NOMO-1 treated with DMSO at 0.1 percent for 48 hours (cell line): ENCODE measurements at regions not wholly inside any gene's neighbourhood (a gene's known extent, or its start where the extent isn't known, plus 50 kb on each side); places are given as distances from the start of the nearest gene placed in this dataset.

Source experiments
- DNase-seq: peaks from one replicate; lab custom pipeline; 2025; ENCODE audit not compliant: unreplicated experiment; lab: John Stamatoyannopoulos, UW

DNA sequence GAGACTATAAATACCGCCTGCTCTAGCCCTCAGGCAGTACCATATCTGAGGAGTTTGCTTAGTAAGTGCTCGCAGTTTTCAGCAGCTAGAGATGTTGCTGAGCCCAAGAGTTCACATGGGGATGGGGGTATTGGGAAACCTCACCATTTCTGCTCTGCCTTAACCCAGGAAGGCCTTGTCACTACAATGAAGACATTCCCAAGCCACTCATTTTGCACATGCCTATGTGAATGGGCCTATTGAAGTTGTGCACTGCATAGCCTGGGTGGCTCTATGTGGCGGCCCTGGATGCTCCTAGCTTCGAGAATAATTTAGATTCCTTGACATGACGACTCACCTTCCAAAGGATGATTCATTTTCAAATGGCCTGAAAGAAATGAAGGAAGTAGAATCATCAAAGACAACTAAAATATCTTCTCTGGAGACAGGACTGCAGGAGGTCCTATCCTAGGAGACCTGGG, 163.4 kb downstream of the ADAMTS15 start:
- DNase-seq: no peak

DNA sequence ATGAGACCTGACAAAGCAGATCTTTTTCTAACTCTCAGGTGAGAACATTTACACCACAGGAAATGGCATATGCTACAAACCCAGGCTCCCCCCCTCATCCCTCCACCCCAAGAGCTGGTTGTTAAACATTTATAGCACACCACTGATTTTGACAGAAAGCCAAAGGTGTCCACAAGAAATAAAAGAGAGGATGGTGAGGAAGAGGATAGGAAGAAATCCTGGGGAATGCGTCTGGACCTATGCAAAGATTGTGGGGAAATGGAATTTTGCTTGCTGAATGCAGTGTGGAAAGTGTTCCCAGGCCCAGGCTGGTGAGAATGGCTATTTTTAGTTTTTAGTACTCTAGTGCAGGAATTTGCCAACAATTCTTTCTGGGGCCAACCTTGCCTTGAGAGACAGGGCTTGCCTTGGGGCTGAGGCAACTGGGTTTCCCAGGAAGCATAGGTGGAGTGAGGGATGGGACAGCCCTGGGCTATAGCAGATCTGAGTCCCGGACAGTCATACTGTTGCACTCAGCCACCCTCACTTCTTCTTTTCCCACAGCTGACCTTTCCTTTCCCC, 163.9 kb downstream of the ADAMTS15 start:
- no peak for DNase-seq

DNA sequence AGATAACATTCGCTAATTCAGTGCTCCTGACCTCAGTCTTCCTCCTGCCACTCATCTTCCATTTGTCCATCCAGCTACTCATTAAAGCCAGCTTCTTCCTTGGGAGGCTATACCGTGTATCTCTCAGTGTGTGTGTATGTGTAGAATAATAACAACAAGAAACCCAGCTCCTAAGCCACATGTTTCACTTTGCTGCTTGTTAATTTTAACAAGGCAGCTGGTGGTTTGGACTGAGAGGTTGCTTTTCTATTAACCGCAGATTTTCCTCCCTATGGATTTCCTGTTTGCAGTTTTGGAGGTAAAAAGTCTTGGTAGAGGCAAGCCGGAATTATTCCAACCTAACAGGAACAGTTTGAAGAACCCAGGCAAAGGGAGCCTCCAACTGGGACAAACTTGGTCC, 165.0 kb downstream of the ADAMTS15 start:
- no peak for DNase-seq

DNA sequence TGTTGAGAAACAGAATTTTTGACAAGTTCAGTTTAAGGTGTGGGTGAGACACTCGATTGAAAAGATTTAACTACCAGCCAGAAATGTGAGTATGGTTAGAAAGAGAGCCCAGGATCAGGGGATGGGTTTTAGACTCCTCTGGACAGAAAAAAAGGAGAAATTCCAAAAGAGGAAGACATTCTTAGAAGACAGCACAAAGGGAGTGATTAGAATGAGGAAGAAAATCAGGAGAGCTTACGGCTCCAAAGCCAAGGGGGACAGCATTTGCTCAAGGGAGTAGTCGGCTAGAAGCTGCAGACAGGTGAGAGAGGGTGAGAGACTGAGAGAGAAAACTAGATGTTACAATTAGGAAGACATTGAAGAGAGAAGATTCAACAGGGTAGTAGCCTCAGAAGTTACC, 166.1 kb downstream of the ADAMTS15 start:
- DNase-seq: no peak

DNA sequence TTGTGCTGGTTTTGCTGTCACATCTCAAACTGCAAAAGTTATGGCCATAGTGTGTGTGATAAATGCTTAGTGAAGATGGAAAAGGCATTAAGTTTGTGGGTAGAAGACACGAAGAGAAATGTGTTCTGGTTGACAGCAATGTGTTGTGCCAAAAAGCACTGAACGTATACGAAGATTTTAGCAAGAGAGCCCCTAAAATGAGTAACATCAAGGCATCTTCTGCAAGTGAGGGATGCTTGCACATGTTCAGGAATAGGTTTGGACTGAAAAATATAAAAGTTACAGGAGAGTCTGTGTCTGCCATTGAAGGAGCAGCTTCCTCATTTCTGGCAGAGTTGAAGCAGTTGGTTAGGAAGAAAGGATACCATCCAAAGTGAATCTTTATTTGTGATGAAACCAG, 167.1 kb downstream of the ADAMTS15 start:
- no peak for DNase-seq

DNA sequence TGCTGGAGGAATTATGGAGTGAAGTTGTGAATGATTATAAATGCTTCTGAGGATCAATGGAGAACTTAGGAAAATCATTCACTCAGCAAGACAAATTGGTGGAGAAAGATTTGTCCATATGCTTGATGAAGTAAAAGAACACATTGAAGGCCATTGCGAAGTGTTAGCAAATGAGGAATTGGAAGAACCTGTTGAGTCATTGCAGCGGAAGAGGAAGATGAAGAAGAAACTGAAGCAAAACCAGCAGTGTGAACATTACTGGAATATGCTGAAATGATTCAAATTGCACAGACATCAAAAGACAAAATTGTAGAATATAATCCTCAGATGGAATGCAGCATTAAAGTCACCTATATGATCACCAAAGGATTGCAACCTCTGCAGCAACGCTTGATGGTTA, 168.1 kb downstream of the ADAMTS15 start:
- peak; percentile 41 for DNase-seq

DNA sequence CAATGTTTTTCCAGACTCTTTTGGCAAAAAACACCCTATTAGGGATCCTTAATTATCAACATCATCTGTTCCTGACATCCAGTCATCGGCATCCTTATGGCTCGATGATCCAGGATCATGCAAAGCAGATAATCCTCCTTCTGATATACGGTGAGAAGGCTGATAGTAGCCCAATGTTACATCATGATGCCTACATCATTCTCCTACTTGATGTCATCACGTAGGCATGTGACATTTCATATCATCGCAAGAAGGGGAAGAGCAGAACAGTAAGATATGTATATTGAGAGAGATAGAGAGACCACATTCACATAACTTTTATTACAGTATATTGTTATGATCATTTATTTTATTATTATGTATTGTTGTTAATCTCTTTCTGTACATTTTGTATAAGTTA, 168.6 kb downstream of the ADAMTS15 start:
- no peak for DNase-seq

DNA sequence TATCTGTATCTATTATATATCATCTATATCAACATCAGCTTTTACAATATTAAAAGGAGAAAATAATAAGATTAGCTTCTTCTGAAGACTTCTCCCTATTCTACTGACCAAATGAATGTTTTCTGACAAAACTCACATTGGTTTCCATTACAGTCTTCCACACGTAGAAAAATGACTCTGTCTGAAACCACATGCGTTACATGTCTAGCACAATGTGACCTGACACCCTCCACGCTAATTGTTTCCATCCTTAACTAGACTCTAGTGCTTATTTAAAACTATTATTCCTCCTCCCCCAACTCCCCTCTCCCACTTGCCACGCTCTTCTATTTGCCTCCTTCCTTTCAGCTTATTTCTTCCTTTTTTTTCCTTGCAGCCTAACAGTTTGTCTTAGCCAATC, 172.1 kb downstream of the ADAMTS15 start:
- no peak for DNase-seq

DNA sequence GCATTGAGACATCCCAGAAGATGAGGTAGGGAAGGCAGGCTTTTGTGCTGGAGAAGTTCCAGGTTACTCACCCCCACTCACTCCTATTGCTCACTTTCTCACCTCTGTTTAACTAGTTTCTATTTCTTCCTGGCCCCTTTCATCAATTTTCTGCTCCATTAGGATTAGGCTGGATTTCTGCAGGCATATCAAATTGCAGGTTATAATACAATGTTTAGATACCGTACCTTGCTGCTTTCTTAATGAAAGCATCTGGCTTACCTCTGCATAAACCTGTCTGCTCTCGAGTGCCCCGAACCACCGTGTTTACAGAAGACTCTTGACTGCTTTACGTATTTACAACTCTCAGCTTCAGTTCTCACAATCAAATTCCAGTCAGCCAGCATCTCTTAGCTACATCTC, 173.7 kb downstream of the ADAMTS15 start:
- no peak for DNase-seq

DNA sequence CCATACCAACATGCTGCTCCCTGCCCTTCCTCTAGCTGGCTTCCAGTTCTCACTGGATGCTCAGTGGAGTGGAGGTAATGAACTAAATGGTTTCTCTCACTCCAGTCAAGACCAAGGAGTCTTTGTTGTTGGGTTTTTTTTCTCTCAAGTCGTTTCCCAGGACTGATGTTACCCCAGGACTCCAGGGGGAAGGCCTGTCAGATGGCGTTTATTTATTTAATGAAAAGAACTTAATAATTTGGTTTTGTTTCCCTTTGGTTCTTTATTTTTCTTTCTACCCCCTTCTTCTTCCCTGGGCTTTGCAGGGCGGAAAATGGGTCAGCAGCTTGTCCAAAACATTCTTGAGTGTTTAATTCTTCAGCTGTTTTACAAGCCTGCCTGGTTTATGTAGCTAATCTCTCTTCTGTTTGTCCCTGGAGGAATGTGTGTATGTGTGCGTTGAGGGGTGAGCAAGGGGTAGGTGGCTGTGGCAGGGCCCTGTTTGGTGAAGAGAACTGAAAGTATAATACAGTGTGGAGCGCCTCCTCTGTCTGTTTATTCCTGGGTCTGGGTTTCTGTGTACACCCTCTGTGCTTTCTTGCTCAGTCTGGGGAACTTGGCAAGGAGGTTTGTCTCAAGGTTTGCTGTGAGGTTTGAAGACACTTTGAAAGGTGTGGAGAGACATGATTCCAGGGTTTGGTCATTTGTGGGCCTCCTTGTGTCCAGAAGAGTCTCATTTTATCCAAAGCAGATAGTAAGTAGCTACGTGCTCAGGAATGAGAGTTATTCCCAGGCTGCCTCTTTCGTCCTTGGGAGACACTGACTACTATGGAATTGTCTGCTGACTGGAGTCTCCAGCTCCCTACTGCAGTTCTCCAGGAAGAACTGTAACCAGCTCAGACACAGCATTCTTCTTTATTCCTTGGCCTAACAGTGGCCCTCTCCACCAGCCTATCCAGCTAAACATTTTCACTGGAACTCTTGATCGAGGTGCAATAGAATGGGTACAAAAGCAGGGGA, 175.5 kb downstream of the ADAMTS15 start:
- no peak for DNase-seq

DNA sequence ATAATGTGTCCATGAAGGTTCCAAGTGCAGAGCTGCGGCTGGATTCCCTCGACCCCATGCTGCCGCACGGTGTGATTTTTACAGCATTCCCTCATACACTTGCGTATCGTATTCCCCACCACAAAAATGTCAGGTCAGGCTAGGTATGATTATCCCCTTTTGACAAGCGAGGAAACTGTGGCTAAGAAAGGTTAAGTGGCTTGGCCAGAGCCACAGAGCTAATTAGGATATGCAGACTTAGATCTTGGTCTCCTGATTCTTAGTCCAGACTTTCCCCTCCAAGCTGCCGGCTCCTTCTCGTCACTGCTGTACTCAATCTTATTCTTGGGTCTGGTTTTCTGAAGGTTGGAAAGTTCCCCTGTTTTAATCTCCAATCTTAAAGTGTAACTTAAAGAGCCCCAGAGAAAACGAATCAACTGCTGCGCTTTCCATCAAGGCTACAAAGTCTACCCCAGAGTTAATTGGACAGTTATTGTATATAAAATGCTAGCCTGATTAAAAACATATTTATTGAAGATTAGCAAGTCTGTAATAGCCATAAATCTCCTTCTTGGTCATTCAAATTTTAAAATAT, 176.6 kb downstream of the ADAMTS15 start:
- no peak for DNase-seq

DNA sequence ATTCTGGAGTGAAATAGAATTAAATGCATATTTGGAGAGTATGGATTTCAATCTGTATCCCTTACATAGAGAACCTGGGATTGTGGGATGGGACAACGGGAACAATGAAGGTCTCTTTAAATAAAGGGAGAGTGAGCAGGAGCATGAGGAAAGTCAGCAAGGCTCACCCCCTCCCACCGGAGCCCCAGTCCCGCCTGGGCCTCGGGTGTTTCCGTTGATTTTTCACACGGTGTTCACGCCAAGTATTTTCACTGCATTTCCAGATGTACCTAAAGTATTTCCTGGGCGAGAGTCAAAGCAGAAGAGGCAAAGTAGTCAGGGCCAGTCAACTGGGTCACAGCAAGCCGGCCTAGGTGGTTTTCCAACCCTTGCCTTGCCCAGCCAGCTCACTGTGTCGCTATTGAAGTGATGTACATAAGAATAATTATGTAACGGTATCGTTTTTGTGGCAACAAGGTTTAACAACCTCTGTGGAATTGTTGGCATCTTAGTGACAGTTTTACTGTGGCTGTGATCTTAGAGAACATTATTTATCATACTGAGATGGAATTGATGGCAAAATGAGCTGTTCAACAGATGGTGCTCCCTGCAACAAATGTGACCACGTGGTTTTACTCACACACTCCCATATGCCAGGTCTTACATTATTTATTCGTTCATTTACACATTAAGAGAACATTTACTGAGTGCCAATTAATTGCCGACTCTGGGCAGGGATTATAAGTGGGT, 177.3 kb downstream of the ADAMTS15 start:
- no peak for DNase-seq

DNA sequence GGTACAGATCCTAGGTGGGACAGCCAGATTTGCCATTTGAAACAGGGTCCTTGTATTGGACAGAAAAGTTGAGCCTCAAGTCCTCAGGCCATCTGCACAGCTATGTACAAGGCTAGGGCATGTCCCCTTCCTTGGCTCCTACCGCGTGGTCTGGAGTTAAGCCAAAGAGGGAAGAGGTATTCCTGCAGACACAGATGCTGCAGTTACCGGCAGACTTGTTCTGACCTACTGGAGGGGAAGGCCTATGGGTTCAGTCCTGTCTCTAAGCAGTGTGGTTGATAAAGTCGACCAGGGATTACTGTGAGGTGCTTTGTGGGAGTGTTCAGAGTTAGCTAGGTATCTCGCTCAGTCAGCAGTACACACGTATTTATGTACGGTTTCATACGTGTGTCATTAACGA, 180.6 kb downstream of the ADAMTS15 start:
- no peak for DNase-seq

DNA sequence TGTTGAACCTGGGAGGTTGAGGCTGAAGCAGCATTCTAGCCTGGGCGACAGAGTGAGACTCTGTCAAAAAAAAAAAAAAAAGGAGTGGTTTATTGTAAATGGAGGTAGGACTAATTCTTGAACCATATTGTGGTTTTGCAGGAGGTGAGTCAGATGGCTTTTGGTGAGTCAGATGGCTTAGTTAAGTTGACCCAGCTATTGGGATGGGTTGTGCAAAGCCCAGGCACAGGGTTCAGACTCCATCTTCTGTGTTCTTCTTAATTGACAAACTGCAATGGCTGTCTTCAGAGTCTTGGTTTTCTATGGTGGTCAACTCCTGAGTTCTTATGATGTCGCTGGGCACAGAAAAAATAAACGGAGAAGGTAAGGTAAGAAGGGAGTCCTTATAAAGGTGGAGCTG, 182.7 kb downstream of the ADAMTS15 start:
- DNase-seq: no peak

DNA sequence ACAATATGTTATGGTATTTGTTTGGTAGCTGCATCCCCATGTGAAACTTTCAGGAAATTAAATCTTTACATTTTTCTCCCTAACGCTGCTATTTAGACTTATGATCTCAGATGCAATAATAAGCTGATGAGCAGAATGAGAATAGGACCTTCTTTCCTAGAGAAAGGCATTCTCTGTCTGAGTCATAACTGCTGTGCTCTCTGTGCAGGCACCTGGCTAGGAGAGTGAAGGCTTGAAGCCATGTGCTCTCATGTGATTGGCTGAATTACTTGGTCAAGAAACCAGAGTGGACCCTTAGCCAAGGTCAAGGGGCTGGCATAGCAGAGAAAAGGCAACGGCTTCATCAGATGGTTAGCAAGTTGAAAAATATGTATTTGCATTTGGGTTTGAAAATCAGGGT, 185.0 kb downstream of the ADAMTS15 start:
- no peak for DNase-seq

DNA sequence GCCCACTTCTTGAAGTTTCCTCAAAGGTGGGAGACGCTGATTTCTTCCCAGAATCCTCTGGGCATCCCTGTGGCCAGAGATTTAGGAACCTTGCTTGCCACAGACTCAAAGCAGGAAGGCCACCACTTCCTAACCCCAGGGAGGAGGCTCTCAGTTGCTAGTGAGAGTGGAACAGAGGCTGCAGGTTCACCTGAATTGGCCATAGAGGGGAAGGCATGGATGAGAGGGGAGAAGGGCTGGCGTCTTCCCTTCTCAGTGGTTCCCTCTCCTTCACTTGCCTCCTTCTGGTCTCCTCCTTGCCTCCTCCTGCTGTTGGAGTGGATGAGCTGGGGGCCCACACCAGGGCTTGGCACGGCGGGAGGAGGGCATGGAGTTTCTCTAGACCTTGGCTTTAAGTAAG, 185.7 kb downstream of the ADAMTS15 start:
- no peak for DNase-seq

DNA sequence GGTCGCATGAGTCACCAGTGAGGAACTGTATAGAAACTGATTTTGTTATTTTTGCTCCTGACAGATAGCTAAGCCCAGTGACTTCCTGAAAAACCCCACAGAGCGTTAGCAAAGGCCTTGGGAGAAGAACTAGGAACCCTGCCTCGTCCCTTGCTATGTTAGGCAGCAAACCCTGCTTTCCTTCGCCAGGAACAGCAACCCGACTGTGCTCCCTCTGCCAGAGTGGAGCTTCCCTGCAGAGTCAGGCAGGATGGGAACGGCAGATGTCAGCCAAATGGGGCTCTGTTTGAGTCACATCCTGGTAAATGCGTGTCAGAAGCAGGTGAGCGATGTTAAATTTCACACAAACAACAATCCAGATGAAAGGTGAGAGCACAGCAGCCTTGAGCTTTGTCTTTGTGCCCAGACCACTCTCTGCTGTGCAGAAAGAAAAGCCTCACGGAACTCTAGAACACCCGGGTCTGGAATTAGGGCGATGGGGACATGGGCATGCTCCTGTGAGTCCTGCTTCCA, 186.6 kb downstream of the ADAMTS15 start:
- DNase-seq: no peak

DNA sequence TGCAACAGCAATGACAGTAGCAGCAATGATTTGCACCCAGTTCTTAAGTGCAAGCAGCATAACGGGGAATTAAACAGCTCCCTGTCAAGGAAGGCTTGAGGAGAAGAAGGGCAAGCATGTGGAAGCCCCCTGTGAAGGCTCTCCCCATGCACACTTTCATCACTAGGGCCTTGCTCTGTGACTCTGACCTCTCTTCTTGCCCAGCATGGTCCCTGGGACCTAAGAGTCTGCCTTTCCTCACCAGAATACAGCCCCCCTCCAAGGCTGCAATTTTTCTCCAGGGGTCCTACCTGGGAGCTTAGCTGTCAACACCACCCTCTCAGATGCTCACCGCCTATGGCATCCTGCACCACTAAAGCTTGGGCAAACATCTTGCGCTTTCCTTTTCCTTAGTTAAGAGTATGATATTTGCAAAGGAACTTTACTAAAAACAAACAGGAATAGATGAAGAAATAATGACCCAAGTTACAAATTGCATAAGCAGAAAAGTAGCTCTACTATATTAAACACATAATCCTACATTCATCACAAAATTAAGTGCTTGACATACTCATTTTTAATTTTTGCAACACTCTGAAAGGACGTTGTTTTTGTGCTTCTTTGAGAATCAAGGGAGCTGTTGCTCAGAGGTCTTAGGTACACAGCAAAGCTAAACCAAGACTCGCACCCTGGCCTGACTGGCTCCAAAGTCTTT, 187.6 kb downstream of the ADAMTS15 start:
- no peak for DNase-seq

DNA sequence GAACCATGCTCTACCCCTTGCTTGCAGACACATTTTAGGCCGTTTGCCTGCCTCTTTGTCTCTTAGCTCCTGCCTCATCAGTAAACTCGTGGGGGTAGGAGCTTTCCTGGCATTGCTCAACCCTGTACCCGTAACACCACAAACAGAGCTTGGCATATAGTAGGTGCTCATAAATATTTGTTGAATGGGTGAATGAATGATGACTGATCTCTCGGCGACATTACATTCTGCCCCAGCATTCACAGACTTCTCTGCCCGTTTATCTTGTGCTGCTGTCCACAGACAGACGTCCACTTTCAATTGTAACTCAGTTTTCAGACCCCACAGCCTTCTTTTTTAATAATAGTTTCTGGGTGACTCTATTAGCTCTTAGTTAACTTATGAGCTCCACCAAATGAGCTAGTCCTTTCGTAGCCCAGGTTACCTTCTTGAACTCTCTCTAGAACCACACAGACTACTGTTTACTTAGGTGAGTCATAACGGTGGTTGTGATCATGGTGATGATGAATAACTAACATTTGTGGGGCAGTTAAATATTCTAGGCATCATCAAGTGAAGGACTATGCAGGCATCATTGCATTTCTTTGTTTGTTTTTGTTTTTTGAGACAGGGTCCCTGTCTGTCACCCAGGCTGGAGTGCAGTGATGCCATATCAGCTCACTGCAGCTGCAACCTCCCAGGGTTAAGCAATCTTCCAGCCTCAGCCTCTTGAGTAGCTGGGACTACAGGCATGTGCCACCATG, 188.4 kb downstream of the ADAMTS15 start:
- no peak for DNase-seq

DNA sequence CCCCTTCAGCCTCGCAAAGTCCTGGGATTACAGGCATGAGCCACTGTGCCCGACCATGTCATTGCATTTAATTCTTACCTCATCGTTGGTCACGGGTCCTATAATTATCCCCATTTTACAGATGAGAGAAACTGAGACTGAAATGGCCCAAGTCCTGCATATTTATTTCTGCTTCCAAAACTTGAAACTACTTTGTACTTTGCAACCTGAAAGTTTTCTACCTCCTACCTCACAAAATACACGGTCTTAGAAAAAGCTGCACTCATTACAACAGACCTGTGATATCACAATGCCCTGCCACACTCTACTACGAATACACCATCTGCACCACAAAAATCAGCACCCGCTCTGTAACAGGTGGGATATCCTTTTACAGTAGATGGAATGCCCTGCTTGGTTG, 189.1 kb downstream of the ADAMTS15 start:
- no peak for DNase-seq
